Breast epithelium (tissue), 3 donors: ENCODE measurements at regions not wholly inside any gene's neighbourhood (a gene's known extent, or its start where the extent isn't known, plus 50 kb on each side); places are given as distances from the start of the nearest gene placed in this dataset.

Source experiments
- CTCF ChIP-seq, 3 donors: fragments of 450-650 bp; IDR thresholded peaks; one replicate each; pipeline ENCODE4 v1.5.1; 2016 to 2017; ENCODE audit warnings: antibody characterized with exemption in 3 of 3, mild to moderate bottlenecking in 3 of 3, moderate library complexity in 3 of 3
- POLR2A ChIP-seq: fragments of 450-650 bp; IDR thresholded peaks from one replicate; pipeline ENCODE4 v1.6.1; 2016; ENCODE audit warnings: antibody characterized with exemption, mild to moderate bottlenecking, moderate library complexity
- POLR2AphosphoS5 ChIP-seq, 3 donors: sonication (generic); formaldehyde crosslinking; IDR thresholded peaks; one replicate each; pipeline ENCODE4 v1.6.1; 2017; ENCODE audit warnings: antibody characterized with exemption in 3 of 3

GRCh38 chr4:117983541-117984365 lies 50.5 kb upstream of the NDST3 start:
- TF ChIP-seq CTCF (IDR thresholded peaks at IDR 0.05) = no peak
- TF ChIP-seq POLR2AphosphoS5 (IDR thresholded peaks at IDR 0.05) = no peak
- no peak for TF ChIP-seq POLR2A
